ENCODE measurements at regions not wholly inside any gene's neighbourhood (a gene's known extent, or its start where the extent isn't known, plus 50 kb on each side); places are given as distances from the start of the nearest gene placed in this dataset.

DNA sequence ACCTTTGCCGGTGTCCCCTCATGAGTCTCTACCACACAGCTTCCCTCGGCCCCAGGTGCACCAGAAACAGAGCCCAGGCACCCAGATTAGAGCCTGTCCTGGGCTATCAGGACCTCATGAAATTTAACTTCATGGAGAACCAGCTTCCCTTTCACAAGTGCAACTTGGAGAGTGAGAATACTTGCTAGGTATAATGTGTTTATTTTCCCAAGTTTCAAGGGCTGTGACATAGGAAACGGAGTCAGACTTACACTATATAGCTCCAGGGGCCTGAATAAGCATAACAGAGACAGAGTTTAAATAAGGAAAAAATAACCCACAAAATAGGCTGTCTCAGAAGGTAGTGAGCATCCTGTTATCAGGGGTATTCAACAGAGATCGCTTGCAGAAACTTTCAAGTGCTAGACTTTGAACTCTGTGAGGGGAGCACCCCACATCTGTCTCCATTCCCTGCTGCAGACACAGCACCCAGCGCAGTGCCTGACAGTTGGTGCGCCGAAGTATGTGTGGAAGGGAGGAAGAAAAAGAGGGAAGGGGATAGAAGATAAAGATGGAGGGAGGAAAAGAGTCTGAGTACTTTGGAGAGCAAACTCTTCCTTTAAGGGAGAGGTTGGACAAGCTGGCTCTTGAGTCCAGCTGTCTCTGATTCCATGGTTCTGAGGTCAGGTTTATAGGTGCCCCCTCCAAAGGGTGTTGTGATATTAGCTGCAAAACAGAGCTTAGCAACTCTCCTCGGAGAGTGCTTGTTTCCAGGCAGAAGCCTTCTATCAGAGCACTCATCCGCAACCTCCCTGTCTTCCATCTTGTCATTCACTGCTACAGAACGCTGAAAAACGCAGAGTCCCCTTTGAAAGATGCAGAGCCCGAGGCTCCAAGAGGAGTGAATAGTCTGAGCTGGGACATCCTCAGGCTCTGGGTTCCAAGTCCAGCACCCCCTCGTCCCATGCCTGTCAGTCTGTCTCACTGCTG is 84.8 kb downstream of the CPN2 start:
- TF ChIP-seq CTCF (IDR thresholded peaks at IDR 0.05; ENCODE audit: low read depth, low read length, missing control alignments) = no peak
- H3K4me3 ChIP-seq (replicated peaks; ENCODE audit: low read depth, low read length) = no peak overlapping the region
- no peak for DNase-seq (ENCODE audit: extremely low read depth, low read depth)

GRCh38 chr3:194267744-194268653 is 83.1 kb downstream of the CPN2 start:
- no peak for DNase-seq (ENCODE audit: extremely low read depth, low read depth)
- no peak for TF ChIP-seq CTCF (IDR thresholded peaks at IDR 0.05; ENCODE audit: low read depth, low read length, missing control alignments)
- H3K4me3 ChIP-seq (replicated peaks; ENCODE audit: low read depth, low read length) = no peak overlapping the region

GRCh38 chr3:194268654-194269512 is 82.2 kb downstream of the CPN2 start:
- DNase-seq (ENCODE audit: extremely low read depth, low read depth) = no peak
- no peak for TF ChIP-seq CTCF (IDR thresholded peaks at IDR 0.05; ENCODE audit: low read depth, low read length, missing control alignments)
- H3K4me3 ChIP-seq (replicated peaks; ENCODE audit: low read depth, low read length) = no peak overlapping the region

- no peak for DNase-seq (ENCODE audit: extremely low read depth, low read depth)
- H3K4me3 ChIP-seq (replicated peaks; ENCODE audit: low read depth, low read length) = no peak overlapping the region
- peak; percentile 19 for TF ChIP-seq CTCF (IDR thresholded peaks at IDR 0.05; ENCODE audit: low read depth, low read length, missing control alignments)
Measured at GRCh38 chr3:194269610-194270145, 81.5 kb downstream of the CPN2 start.

DNA sequence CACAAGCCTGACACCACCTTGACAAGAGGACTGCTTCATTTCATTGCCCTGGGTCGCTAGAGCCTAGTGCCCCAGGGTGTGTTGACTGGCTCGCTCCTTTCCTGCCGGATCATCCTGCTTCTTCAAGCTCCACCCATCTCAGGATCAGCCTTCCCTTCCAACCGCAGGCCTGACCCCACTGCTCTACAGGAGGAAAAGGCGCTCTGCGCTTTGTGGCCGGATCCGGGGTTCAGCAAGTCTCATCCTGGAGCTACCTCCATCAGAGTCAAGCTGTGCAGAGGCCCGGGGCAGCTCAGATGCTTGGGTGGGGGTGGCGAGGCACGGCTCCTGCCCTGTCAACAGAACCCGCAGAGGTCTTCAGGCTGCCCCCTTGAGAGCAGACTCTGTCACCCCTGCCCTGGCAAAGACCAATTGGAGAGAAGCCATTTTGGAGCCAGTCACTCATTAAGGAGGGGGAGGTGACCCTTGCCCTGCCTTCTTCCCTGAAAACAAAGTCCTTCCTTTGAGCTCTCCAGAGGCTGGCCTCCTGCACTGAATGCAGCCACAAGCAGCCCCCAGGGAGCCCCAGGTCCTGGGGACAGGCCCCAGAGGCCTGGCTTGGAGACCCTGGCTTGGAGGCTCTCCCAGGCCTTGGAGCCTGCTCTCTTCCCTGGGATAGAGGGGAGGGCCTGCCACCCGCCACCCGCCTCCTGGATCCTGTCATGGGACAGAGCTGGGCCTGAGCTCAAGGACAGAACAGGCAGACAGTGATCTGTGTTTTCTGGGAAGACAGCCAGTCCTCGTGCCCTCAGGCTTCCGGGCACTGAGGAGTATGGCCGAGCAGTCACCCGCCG is 80.3 kb downstream of the CPN2 start:
- H3K4me3 ChIP-seq (replicated peaks; ENCODE audit: low read depth, low read length) = no peak overlapping the region
- no peak for DNase-seq (ENCODE audit: extremely low read depth, low read depth)

More for the DNA sequence above, 80.3 kb downstream of the CPN2 start:
- TF ChIP-seq CTCF (IDR thresholded peaks at IDR 0.05; ENCODE audit: low read depth, low read length, missing control alignments) = no peak

Measured in HFF-Myc (cell line).